Panc1 (cell line): ENCODE measurements at regions not wholly inside any gene's neighbourhood (a gene's known extent, or its start where the extent isn't known, plus 50 kb on each side); places are given as distances from the start of the nearest gene placed in this dataset.

Source experiments
- ATAC-seq: fragments of 200-7000 bp; cut with Tn5 transposase; 2 replicates; pipeline ENCODE4 v1.9.1; 2020; ENCODE audit warnings: mild to moderate bottlenecking, moderate library complexity
- BruUV-seq: library from RNA; stranded (reverse); fragments of 400-500 nt; replicated peaks from 2 replicates; lab custom pipeline; 2021; lab: Mats Ljungman, UMichigan
- CTCF ChIA-PET: fragments of 300-600 bp; sonication (Branson Sonifier 250); formaldehyde crosslinking; loops from one replicate; lab custom pipeline; 2022; ENCODE audit warnings: antibody characterized with exemption; lab: Charles Lee
- POLR2A ChIA-PET: fragments of 300-600 bp; sonication (Branson Sonifier 250); formaldehyde crosslinking; loops from one replicate; lab custom pipeline; 2022; ENCODE audit warnings: antibody characterized with exemption; lab: Charles Lee
- DNase-seq: peaks from one replicate; pipeline ENCODE4 v3.0.0-alpha.2; 2010; ENCODE audit warnings: low read depth, low spot score
- H3K27ac ChIP-seq: 2 replicates; pipeline ENCODE4 v1.5.1; 2011; ENCODE audit warnings: mild to moderate bottlenecking, low read length, inconsistent platforms
- H3K27me3 ChIP-seq: fragments of 200-500 bp; sonication (Bioruptor generic); 2 replicates; pipeline ENCODE4 v1.6.0; 2014; ENCODE audit warnings: low read length, inconsistent platforms; ENCODE audit not compliant: control insufficient read depth, insufficient read depth
- H3K36me3 ChIP-seq: fragments of 200-500 bp; sonication (Bioruptor generic); 2 replicates; pipeline ENCODE4 v1.5.1; 2014; ENCODE audit warnings: inconsistent platforms, mild to moderate bottlenecking, low read length, moderate library complexity; ENCODE audit not compliant: control insufficient read depth, insufficient read depth
- H3K4me1 ChIP-seq: 2 replicates; pipeline ENCODE4 v1.5.1; 2011; ENCODE audit warnings: inconsistent platforms, mild to moderate bottlenecking, low read length, moderate library complexity; ENCODE audit not compliant: control insufficient read depth, insufficient read depth
- H3K4me3 ChIP-seq, 2 experiments: 2 replicates each; pipeline ENCODE4 v1.5.1; 2011 to 2012; ENCODE audit warnings: low read depth in 2 of 2, low read length in 2 of 2, mild to moderate bottlenecking in 2 of 2, inconsistent platforms in 1 of 2, moderate library complexity in 1 of 2
- H3K9me3 ChIP-seq: fragments of 200-500 bp; sonication (Bioruptor generic); 2 replicates; pipeline ENCODE4 v1.5.1; 2014; ENCODE audit warnings: low read depth, mild to moderate bottlenecking, inconsistent platforms, low read length, moderate library complexity; ENCODE audit not compliant: control insufficient read depth, insufficient read depth
- POLR2AphosphoS5 ChIP-seq: IDR thresholded peaks from 2 replicates; pipeline ENCODE4 v1.6.1; 2012; ENCODE audit warnings: mild to moderate bottlenecking, low read depth, low read length, moderate library complexity
- SIN3A ChIP-seq: IDR thresholded peaks from 2 replicates; pipeline ENCODE4 v1.6.1; 2012; ENCODE audit warnings: low read depth, mild to moderate bottlenecking, low read length, moderate library complexity, borderline replicate concordance; ENCODE audit not compliant: insufficient read depth
- TCF7L2 ChIP-seq: IDR thresholded peaks from 2 replicates; pipeline ENCODE4 v1.6.1; 2011; ENCODE audit warnings: mild to moderate bottlenecking, low read depth, low read length, inconsistent platforms
- in situ Hi-C: cut with HindIII; loops from 2 replicates; pipeline ENCODE4 v1.10.0; 2016; ENCODE audit warnings: low sequenced_read_pairs, low pct_unique_long_range_greater_than_20kb
- intact Hi-C: fragments of 100-400 bp; cut with micrococcal nuclease; formaldehyde crosslinking; loops from one replicate; pipeline ENCODE4 v1.10.0; 2022; ENCODE audit not compliant: unreplicated experiment
- TF ChIP-seq, protein P1 (sequence below), 2 experiments: IDR thresholded peaks; 2 replicates each; pipeline ENCODE4 v1.6.1; 2011 to 2012; ENCODE audit warnings: low read depth in 2 of 2, control low read depth in 1 of 2, low read length in 1 of 2, mild to moderate bottlenecking in 1 of 2, moderate library complexity in 1 of 2; ENCODE audit not compliant: insufficient read depth in 1 of 2
- TF ChIP-seq, protein P2 (sequence below): fragments of 450-650 bp; IDR thresholded peaks from 2 replicates; pipeline ENCODE4 v1.5.1; 2017; ENCODE audit warnings: mild to moderate bottlenecking

DNA sequence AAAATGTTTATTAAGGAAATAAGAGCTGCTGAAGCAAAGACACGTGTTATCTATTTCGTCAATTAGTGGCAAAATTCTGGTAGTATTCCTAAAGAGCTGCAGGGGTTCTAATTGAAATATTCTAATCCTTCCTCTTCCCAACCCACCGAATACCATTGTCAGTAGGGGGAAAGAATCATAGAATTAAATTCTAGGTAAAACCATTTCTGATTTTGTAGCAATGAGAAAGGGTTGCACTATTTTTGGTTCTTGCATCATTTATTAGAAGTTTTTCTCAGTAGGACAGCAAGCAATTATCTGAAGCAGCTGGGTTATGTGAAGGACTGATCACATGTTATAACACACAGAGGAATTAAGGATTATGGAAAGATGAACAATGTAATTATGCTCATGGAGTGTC lies 80.3 kb upstream of the SEMA6A start:
- intact Hi-C loops = no loop called here
- TF ChIP-seq SIN3A (no peak), TCF7L2 (no peak), POLR2AphosphoS5 (no peak)
- TF ChIP-seq, protein P1, sequence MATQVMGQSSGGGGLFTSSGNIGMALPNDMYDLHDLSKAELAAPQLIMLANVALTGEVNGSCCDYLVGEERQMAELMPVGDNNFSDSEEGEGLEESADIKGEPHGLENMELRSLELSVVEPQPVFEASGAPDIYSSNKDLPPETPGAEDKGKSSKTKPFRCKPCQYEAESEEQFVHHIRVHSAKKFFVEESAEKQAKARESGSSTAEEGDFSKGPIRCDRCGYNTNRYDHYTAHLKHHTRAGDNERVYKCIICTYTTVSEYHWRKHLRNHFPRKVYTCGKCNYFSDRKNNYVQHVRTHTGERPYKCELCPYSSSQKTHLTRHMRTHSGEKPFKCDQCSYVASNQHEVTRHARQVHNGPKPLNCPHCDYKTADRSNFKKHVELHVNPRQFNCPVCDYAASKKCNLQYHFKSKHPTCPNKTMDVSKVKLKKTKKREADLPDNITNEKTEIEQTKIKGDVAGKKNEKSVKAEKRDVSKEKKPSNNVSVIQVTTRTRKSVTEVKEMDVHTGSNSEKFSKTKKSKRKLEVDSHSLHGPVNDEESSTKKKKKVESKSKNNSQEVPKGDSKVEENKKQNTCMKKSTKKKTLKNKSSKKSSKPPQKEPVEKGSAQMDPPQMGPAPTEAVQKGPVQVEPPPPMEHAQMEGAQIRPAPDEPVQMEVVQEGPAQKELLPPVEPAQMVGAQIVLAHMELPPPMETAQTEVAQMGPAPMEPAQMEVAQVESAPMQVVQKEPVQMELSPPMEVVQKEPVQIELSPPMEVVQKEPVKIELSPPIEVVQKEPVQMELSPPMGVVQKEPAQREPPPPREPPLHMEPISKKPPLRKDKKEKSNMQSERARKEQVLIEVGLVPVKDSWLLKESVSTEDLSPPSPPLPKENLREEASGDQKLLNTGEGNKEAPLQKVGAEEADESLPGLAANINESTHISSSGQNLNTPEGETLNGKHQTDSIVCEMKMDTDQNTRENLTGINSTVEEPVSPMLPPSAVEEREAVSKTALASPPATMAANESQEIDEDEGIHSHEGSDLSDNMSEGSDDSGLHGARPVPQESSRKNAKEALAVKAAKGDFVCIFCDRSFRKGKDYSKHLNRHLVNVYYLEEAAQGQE (IDR thresholded peaks at IDR 0.05; ENCODE audit: insufficient read depth in 1 of 2, low read depth in 2 of 2, low read length in 1 of 2) = no peak
- TF ChIP-seq, protein P2, sequence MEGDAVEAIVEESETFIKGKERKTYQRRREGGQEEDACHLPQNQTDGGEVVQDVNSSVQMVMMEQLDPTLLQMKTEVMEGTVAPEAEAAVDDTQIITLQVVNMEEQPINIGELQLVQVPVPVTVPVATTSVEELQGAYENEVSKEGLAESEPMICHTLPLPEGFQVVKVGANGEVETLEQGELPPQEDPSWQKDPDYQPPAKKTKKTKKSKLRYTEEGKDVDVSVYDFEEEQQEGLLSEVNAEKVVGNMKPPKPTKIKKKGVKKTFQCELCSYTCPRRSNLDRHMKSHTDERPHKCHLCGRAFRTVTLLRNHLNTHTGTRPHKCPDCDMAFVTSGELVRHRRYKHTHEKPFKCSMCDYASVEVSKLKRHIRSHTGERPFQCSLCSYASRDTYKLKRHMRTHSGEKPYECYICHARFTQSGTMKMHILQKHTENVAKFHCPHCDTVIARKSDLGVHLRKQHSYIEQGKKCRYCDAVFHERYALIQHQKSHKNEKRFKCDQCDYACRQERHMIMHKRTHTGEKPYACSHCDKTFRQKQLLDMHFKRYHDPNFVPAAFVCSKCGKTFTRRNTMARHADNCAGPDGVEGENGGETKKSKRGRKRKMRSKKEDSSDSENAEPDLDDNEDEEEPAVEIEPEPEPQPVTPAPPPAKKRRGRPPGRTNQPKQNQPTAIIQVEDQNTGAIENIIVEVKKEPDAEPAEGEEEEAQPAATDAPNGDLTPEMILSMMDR = no peak
- Histone ChIP-seq H3K9me3 (no peaks in the 10 kb centered on the region), H3K4me1 (no peaks in the 10 kb centered on the region), H3K36me3 (no peaks in the 10 kb centered on the region), H3K27me3 (no peaks in the 10 kb centered on the region), H3K4me3 (no peak overlapping the region), H3K27ac (no peak overlapping the region)
- POLR2A ChIA-PET = no interaction called here
- ATAC-seq = no peak
- BruUV-seq = no TSS peak
- in situ Hi-C loops = no loop called here
- DNase-seq = no peak
- CTCF ChIA-PET = no interaction called here

DNA sequence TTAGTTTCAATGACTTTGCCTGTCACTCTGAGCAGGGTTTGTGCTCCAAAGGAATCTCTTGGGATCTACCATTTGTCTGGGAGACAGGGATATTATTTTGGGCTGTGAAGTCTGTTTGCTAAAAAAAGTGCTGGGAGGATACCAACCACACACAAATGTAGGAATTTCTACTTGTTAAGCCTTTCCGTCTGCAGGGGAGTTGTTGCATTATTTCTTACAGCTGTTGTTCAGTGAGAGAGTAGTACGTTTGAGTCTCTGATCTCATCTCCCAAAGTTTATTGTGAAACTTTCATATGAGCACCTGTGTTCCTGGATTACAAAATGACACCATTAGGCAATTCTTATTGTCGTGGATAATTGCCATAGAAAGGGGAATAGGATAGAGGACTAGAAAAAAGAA lies 78.3 kb upstream of the SEMA6A start:
- Histone ChIP-seq H3K27ac (no peak overlapping the region), H3K4me3 (no peak overlapping the region), H3K27me3 (no peaks in the 10 kb centered on the region), H3K9me3 (no peaks in the 10 kb centered on the region), H3K36me3 (no peaks in the 10 kb centered on the region), H3K4me1 (no peaks in the 10 kb centered on the region)
- BruUV-seq = no TSS peak
- intact Hi-C loops = no loop called here
- ATAC-seq (no peak), DNase-seq (no peak)
- POLR2A ChIA-PET = no interaction called here
- CTCF ChIA-PET = no interaction called here
- TF ChIP-seq, protein P1 (IDR thresholded peaks at IDR 0.05; ENCODE audit: insufficient read depth in 1 of 2, low read depth in 2 of 2, low read length in 1 of 2) = no peak
- TF ChIP-seq TCF7L2 = no peak
- no peak for TF ChIP-seq SIN3A
- no peak for TF ChIP-seq POLR2AphosphoS5
- TF ChIP-seq, protein P2 = no peak
- in situ Hi-C loops = no loop called here
